Fibroblast of pulmonary artery (primary cell): ENCODE measurements at regions not wholly inside any gene's neighbourhood (a gene's known extent, or its start where the extent isn't known, plus 50 kb on each side); places are given as distances from the start of the nearest gene placed in this dataset.

Experiments
- DNase-seq: peaks from one replicate; pipeline ENCODE4 v3.0.0-alpha.2; 2010; ENCODE audit warnings: low read depth
- H3K4me3 ChIP-seq: replicated peaks from 2 replicates; pipeline ENCODE4 v1.5.1; 2011; ENCODE audit warnings: low read depth, mild to moderate bottlenecking, control low read depth, low read length, moderate library complexity
- TF ChIP-seq, protein P1 (sequence below): IDR thresholded peaks from 2 replicates; pipeline ENCODE4 v1.5.1; 2011; ENCODE audit warnings: mild to moderate bottlenecking, control low read depth, low read length, inconsistent platforms; ENCODE audit errors: missing control alignments

- no peak overlapping the region for H3K4me3 ChIP-seq
- no peak for DNase-seq
- TF ChIP-seq, protein P1, sequence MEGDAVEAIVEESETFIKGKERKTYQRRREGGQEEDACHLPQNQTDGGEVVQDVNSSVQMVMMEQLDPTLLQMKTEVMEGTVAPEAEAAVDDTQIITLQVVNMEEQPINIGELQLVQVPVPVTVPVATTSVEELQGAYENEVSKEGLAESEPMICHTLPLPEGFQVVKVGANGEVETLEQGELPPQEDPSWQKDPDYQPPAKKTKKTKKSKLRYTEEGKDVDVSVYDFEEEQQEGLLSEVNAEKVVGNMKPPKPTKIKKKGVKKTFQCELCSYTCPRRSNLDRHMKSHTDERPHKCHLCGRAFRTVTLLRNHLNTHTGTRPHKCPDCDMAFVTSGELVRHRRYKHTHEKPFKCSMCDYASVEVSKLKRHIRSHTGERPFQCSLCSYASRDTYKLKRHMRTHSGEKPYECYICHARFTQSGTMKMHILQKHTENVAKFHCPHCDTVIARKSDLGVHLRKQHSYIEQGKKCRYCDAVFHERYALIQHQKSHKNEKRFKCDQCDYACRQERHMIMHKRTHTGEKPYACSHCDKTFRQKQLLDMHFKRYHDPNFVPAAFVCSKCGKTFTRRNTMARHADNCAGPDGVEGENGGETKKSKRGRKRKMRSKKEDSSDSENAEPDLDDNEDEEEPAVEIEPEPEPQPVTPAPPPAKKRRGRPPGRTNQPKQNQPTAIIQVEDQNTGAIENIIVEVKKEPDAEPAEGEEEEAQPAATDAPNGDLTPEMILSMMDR, result no peak
These were observed 308.6 kb upstream of the MAP3K7 start for GRCh38 chr6:90895299-90896074.

GRCh38 chr6:90894285-90895130 is 307.6 kb upstream of the MAP3K7 start:
- TF ChIP-seq, protein P1, result no peak
- no peak for DNase-seq
- no peak overlapping the region for H3K4me3 ChIP-seq

- no peak overlapping the region for H3K4me3 ChIP-seq
- TF ChIP-seq, protein P1, result no peak
- no peak for DNase-seq
These were observed 306.5 kb upstream of the MAP3K7 start for GRCh38 chr6:90893400-90893799.

- TF ChIP-seq, protein P1, result no peak
- no peak for DNase-seq
- no peak overlapping the region for H3K4me3 ChIP-seq
These were observed 305.4 kb upstream of the MAP3K7 start for GRCh38 chr6:90892271-90892670.

GRCh38 chr6:90891355-90891754 is 304.5 kb upstream of the MAP3K7 start:
- H3K4me3 ChIP-seq, result no peak overlapping the region
- TF ChIP-seq, protein P1, result no peak
- no peak for DNase-seq

DNA sequence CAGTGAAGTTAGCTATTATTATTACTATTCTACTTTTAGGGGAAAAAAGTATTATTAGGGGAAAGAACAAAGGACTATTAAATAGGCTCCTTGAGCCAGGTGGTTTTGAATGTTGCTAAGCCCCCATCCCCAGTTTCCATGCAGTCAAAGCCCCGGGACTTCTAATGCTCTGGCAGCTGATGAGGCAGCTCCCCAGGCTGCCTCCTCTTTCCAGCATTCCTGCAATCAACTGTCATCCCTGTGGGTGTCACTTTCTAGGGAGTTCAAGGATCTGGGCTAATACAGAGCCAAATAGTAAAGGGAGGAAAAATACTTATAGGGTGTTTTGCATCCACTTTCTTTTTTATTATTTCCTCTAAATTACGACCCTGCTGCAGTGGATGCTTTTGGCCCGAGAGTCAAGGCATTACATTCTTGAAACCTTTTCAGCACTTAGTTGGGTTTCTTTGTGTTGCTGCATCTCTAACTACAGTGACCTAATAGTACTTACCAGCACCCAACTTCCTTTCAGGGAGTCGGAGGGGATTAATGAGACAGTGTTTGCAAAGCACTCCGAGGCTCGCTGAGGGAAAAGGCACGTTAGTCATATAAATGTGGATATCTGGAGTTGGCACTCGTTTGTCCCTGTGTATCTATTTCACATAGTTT is 303.9 kb upstream of the MAP3K7 start:
- DNase-seq, result no peak
- no peak overlapping the region for H3K4me3 ChIP-seq
- TF ChIP-seq, protein P1, result no peak
